A549 (cell line): ENCODE measurements at regions not wholly inside any gene's neighbourhood (a gene's known extent, or its start where the extent isn't known, plus 50 kb on each side); places are given as distances from the start of the nearest gene placed in this dataset.
"Not testable (repeated sequence)": the region's sequence is repeated elsewhere in the genome, so short reads cannot be mapped to it uniquely, and the experiment has no call there.

ENCODE experiments used
- ATAC-seq, 2 experiments: fragments of 200-7000 bp in 1 of 2; fragments of >200 bp in 1 of 2; cut with Nextera tagmentation in 1 of 2; cut with Tn5 transposase in 1 of 2; 3 replicates each; pipeline versions ENCODE4 v1.8.0 to v1.9.1; 2018 to 2020; ENCODE audit warnings: mild to moderate bottlenecking in 1 of 2, moderate library complexity in 1 of 2
- CTCF ChIA-PET: fragments of 300-600 bp; sonication (Branson Sonifier 250); formaldehyde crosslinking; extraction: SDS; loops from one replicate; lab custom pipeline; 2021; ENCODE audit warnings: antibody characterized with exemption, inconsistent platforms; lab: Yijun Ruan, JAX
- POLR2A ChIA-PET: fragments of 350-600 bp; formaldehyde crosslinking; extraction: SDS; loops from one replicate; lab custom pipeline; 2021; ENCODE audit warnings: antibody characterized with exemption, inconsistent platforms; lab: Yijun Ruan, JAX
- DNase-seq, 2 experiments: peaks; one replicate each; pipeline versions ENCODE4 v3.0.0 to v3.0.0-alpha.2; 2011 to 2016; ENCODE audit warnings: low read depth in 1 of 2, low spot score in 1 of 2
- FAIRE-seq: peaks from 2 replicates; lab custom pipeline; 2011; peaks lifted over from hg19 to GRCh38; lab: Jason Lieb, UNC
- H3K27ac ChIP-seq, 2 experiments: fragments of >200 bp; sonication (Bioruptor Twin); formaldehyde crosslinking; 3 replicates each; pipeline ENCODE4 v1.5.1; 2016 to 2017
- H3K4me1 ChIP-seq: fragments of >200 bp; sonication (Bioruptor Twin); formaldehyde crosslinking; 3 replicates; pipeline ENCODE4 v1.6.1; 2016
- H3K4me2 ChIP-seq: fragments of >200 bp; sonication (Bioruptor Twin); formaldehyde crosslinking; 3 replicates; pipeline ENCODE4 v1.6.1; 2016
- H3K4me3 ChIP-seq: fragments of >200 bp; sonication (Bioruptor Twin); formaldehyde crosslinking; 3 replicates; pipeline ENCODE4 v1.5.1; 2016
- H3K9me3 ChIP-seq: fragments of >200 bp; sonication (Bioruptor Twin); formaldehyde crosslinking; 3 replicates; pipeline ENCODE4 v1.6.1; 2016
- BCL3 ChIP-seq: fragments of >200 bp; sonication (Bioruptor Twin); formaldehyde crosslinking; IDR thresholded peaks from 3 replicates; pipeline ENCODE4 v1.6.1; 2016
- CBX2 ChIP-seq: fragments of 200-600 bp; sonication (generic); IDR thresholded peaks from 2 replicates; pipeline ENCODE4 v1.6.1; 2016; ENCODE audit warnings: low read depth, mild to moderate bottlenecking, borderline replicate concordance
- CEBPB ChIP-seq, 2 experiments: fragments of >200 bp in 1 of 2; sonication (Bioruptor Twin) in 1 of 2; formaldehyde crosslinking in 1 of 2; IDR thresholded peaks; 2 replicates each; pipeline ENCODE4 v1.6.1; 2012 to 2016
- EHF ChIP-seq: fragments of 250-450 bp; sonication (Bioruptor Pico); IDR thresholded peaks from 2 replicates; pipeline ENCODE4 v1.5.0; 2020; ENCODE audit warnings: mild to moderate bottlenecking
- EHMT2 ChIP-seq: fragments of 200-600 bp; sonication (generic); IDR thresholded peaks from 2 replicates; pipeline ENCODE4 v1.6.1; 2016; ENCODE audit warnings: antibody characterized with exemption, low read depth, mild to moderate bottlenecking, moderate library complexity
- EP300 ChIP-seq, 2 experiments: fragments of >200 bp; sonication (Bioruptor Twin); formaldehyde crosslinking; IDR thresholded peaks; 2 replicates in 1 of 2; 3 replicates in 1 of 2; pipeline ENCODE4 v1.6.1; 2016 to 2017
- FOSB ChIP-seq: fragments of 250-450 bp; sonication (Bioruptor Pico); IDR thresholded peaks from 2 replicates; pipeline ENCODE4 v1.5.0; 2020; ENCODE audit warnings: mild to moderate bottlenecking, moderate library complexity
- FOXS1 ChIP-seq: fragments of 250-450 bp; sonication (Bioruptor Pico); IDR thresholded peaks from 2 replicates; pipeline ENCODE4 v1.5.0; 2020; ENCODE audit warnings: mild to moderate bottlenecking, moderate library complexity
- HEYL ChIP-seq: fragments of 250-450 bp; sonication (Bioruptor Pico); IDR thresholded peaks from 2 replicates; pipeline ENCODE4 v1.8.0; 2021; ENCODE audit warnings: mild to moderate bottlenecking, moderate library complexity
- JUNB ChIP-seq: fragments of >200 bp; sonication (Bioruptor Twin); formaldehyde crosslinking; IDR thresholded peaks from 2 replicates; pipeline ENCODE4 v1.6.1; 2016
- MAZ ChIP-seq: fragments of 150-350 bp; IDR thresholded peaks from 2 replicates; pipeline ENCODE4 v1.6.1; 2014; ENCODE audit warnings: antibody characterized with exemption, low read depth, low read length, borderline replicate concordance
- PHF8 ChIP-seq: fragments of 200-600 bp; sonication (generic); IDR thresholded peaks from 2 replicates; pipeline ENCODE4 v1.6.1; 2016; ENCODE audit warnings: low read depth, mild to moderate bottlenecking, antibody characterized with exemption, moderate library complexity, borderline replicate concordance
- POLR2AphosphoS2 ChIP-seq: conservative IDR thresholded peaks from 2 replicates; pipeline ENCODE4 v1.6.1; 2012; ENCODE audit warnings: low read length, improper control_type of control experiment, inconsistent platforms
- RNF2 ChIP-seq: fragments of 200-600 bp; sonication (generic); IDR thresholded peaks from 2 replicates; pipeline ENCODE4 v1.6.1; 2016; ENCODE audit warnings: low read depth, mild to moderate bottlenecking, antibody characterized with exemption, moderate library complexity, borderline replicate concordance
- ZNF302 ChIP-seq: fragments of 250-450 bp; sonication (Bioruptor Pico); IDR thresholded peaks from 2 replicates; pipeline ENCODE4 v1.9.0; 2021; ENCODE audit warnings: inconsistent platforms, mild to moderate bottlenecking, moderate library complexity
- WGBS: methylation state at CpG from one replicate; pipeline ENCODE4 v1.1.6; 2017; ENCODE audit errors: missing lambda C conversion rate; 5-methylcytosine and 5-hydroxymethylcytosine counted together

GRCh38 chr12:68552605-68553195 lies 58.0 kb upstream of the RAP1B start:
- ATAC-seq, H3K9me3 ChIP-seq, H3K4me2 ChIP-seq, DNase-seq, H3K27ac ChIP-seq, FAIRE-seq, POLR2A ChIA-PET, H3K4me3 ChIP-seq: not testable (repeated sequence)
- 5% methylated on average over 2 of the region's 2 CpGs for WGBS
- CTCF ChIA-PET = interaction anchor here (0.6 kb wide), 1 partner anchor 217 kb away, joined by 3 read pairs; no protein-coding TSS in a partner anchor
- H3K4me1 ChIP-seq = peaks cover 11% of the 10 kb centered on the region; the same call in 2 of the 3 replicates

GRCh38 chr12:68557011-68557730 lies 53.5 kb upstream of the RAP1B start:
- Histone ChIP-seq H3K4me2 (peak overlapping the region; percentile 42), H3K27ac (0 out of 6 replicates have a peak overlapping the region, but pooled peaks of 1 of the 2 experiments have one; percentile 15), H3K9me3 (no peaks in the 10 kb centered on the region), H3K4me1 (peaks cover 12% of the 10 kb centered on the region; the same call in 2 of the 3 replicates), H3K4me3 (no peak overlapping the region)
- ChIA-PET CTCF (no interaction called here), POLR2A (no interaction called here)
- FAIRE-seq (no peak), ATAC-seq (peak; percentile 47 to 82; a peak in 5 of 6 replicates), DNase-seq (peak in 1 of 2 experiments; percentile 20)
- 16% methylated on average over 5 of the region's 5 CpGs for WGBS
- TF ChIP-seq JUNB = no peak
- no peak for TF ChIP-seq RNF2
- TF ChIP-seq HEYL = no peak

GRCh38 chr12:68559246-68559645 lies 51.5 kb upstream of the RAP1B start:
- Histone ChIP-seq H3K4me1 (peaks cover 12% of the 10 kb centered on the region; the same call in 2 of the 3 replicates), H3K4me3 (no peak overlapping the region), H3K9me3 (no peaks in the 10 kb centered on the region), H3K4me2 (no peak overlapping the region), H3K27ac (no peak overlapping the region)
- ATAC-seq (no peak), FAIRE-seq (no peak), DNase-seq (no peak)
- 71% methylated on average over 1 of the region's 1 CpG for WGBS
- ChIA-PET POLR2A (no interaction called here), CTCF (no interaction called here)
- no peak for TF ChIP-seq PHF8

- DNase-seq (no peak), ATAC-seq (no peak), FAIRE-seq (no peak)
- H3K4me3 ChIP-seq = no peak overlapping the region
- no peaks in the 10 kb centered on the region for H3K9me3 ChIP-seq
- no peak overlapping the region for H3K27ac ChIP-seq
- ChIA-PET CTCF (interaction anchor here (0.6 kb wide), 1 partner anchor 200 kb away, joined by 3 read pairs; no protein-coding TSS in a partner anchor), POLR2A (no interaction called here)
- H3K4me1 ChIP-seq = peaks cover 15% of the 10 kb centered on the region; the same call in 2 of the 3 replicates
- H3K4me2 ChIP-seq = no peak overlapping the region
- 74% methylated on average over 8 of the region's 8 CpGs for WGBS
- TF ChIP-seq ZNF302 (CRISPR knock-in tag) (no peak), PHF8 (no peak), CEBPB (IDR thresholded peaks at IDR 0.05) (no peak), BCL3 (no peak), FOXS1 (CRISPR knock-in tag) (no peak), FOSB (CRISPR knock-in tag) (no peak), EHMT2 (no peak), EP300 (IDR thresholded peaks at IDR 0.05) (no peak), MAZ (no peak), RNF2 (no peak), EHF (CRISPR knock-in tag) (no peak), CBX2 (no peak), POLR2AphosphoS2 (no peak)
Measured at GRCh38 chr12:68559984-68560850, 50.5 kb upstream of the RAP1B start.
